ENCODE measurements at regions not wholly inside any gene's neighbourhood (a gene's known extent, or its start where the extent isn't known, plus 50 kb on each side); places are given as distances from the start of the nearest gene placed in this dataset.

DNA sequence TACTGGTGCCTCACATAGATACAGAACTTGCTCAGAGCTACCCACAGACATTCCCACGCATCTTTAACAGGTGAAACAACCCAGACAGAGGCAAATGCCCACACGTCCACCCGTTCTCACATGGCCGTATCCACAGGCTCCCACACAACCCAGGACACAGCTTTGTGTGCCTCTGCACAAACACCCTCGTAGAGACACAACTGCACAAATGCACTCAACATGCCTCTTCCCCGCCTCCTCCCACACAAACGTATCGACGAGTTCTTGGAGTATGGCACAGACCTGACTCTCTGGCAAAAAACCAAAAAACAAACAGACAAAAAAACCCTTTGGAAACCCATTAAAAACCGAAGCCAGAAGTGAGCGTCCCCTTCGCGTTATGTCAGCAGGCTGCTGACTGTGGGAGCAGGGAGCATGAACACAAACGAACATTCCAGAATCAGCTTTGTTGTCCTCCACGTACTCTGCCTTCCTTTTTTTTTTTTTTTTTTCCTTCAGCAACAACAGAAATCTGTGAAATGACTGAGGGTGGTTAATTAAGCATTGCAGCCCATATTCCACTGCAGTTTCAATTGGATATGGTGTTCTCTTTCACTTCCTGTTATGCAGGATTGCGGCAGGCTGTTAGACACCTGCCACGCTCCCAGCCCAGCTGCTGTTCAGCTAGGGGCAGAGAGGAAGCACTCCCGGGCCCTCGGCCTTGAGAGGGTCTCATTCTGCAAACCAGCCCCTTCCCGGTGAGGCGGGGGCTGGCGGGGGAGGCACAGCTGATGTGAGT, 313.7 kb downstream of the MAF start:
- intact Hi-C loops (cut with micrococcal nuclease), result no loop called here
- POLR2A ChIA-PET (ENCODE audit: unreplicated experiment), result no interaction called here

More for the DNA sequence above, 313.7 kb downstream of the MAF start:
- Histone ChIP-seq H4K8ac (ENCODE audit: low read depth in 2 of 2, low read length in 2 of 2) (no peak overlapping the region), H3K18ac (ENCODE audit: low read depth, low read length) (no peak overlapping the region), H2BK15ac (ENCODE audit: low read depth, low read length) (no peak overlapping the region), H3K79me1 (ENCODE audit: low read depth in 1 of 2, low read length in 2 of 2) (no peaks in the 10 kb centered on the region), H2BK5ac (ENCODE audit: low read depth, low read length, poor library complexity, severe bottlenecking) (no peak overlapping the region), H4K20me1 (ENCODE audit: insufficient read depth, low read length) (no peaks in the 10 kb centered on the region), H3K4ac (ENCODE audit: low read depth, low read length) (no peak overlapping the region), H2AK9ac (replicated peaks; ENCODE audit: low read depth, low read length, poor library complexity) (no peak overlapping the region), H2BK120ac (ENCODE audit: low read depth, low read length) (no peak overlapping the region), H3K36me3 (ENCODE audit: control insufficient read depth, insufficient read depth, low read length) (no peaks in the 10 kb centered on the region), H3K56ac (ENCODE audit: extremely low read depth, insufficient read depth, low read length) (no peak overlapping the region), H4K5ac (ENCODE audit: low read depth, low read length) (no peak overlapping the region), H2AK5ac (ENCODE audit: low read depth, low read length) (no peak overlapping the region), H4K91ac (ENCODE audit: insufficient read depth, low read depth, low read length) (no peak overlapping the region), H3K9me1 (ENCODE audit: insufficient read depth, low read length) (no peaks in the 10 kb centered on the region), H3K4me3 (ENCODE audit: insufficient read depth, low read depth, low read length) (no peak overlapping the region), H2AFZ (replicated peaks; ENCODE audit: low read length, poor library complexity) (no peak overlapping the region), H3K4me1 (ENCODE audit: control insufficient read depth, insufficient read depth, low read length) (no peaks in the 10 kb centered on the region), H2BK20ac (ENCODE audit: low read depth, low read length) (no peak overlapping the region), H3K14ac (replicated peaks; ENCODE audit: low read depth, low read length) (no peak overlapping the region), H3K4me2 (ENCODE audit: low read depth, low read length) (no peak overlapping the region), H3K9me3 (ENCODE audit: control insufficient read depth, insufficient read depth, low read length) (peaks cover 23% of the 10 kb centered on the region; the same call in 1 of the 2 replicates), H3K27me3 (ENCODE audit: control insufficient read depth, insufficient read depth, low read length) (no peaks in the 10 kb centered on the region), H3K9ac (ENCODE audit: low read depth, low read length) (no peak overlapping the region), H3K23ac (ENCODE audit: low read depth, low read length) (no peak overlapping the region), H3K27ac (ENCODE audit: insufficient read depth, low read length) (no peak overlapping the region)
- dilution Hi-C loops (cut with HindIII; ENCODE audit: low sequenced_read_pairs, unreplicated experiment), result no loop called here
- 40% methylated on average over 1 of the region's 22 CpGs; no CpG with 5 or more reads in 1 of the 2 experiments for WGBS, 2 experiments (ENCODE audit: extremely low coverage in 2 of 2, insufficient read length in 1 of 2)
- ATAC-seq (ENCODE audit: low read depth) (no peak), DNase-seq (no peak)
- CTCF ChIA-PET, result no interaction called here
- BruUV-seq (replicated peaks), result no TSS peak
- TF ChIP-seq FOS (IDR thresholded peaks at IDR 0.05; ENCODE audit: low read depth, low read length) (no peak), NFE2L2 (IDR thresholded peaks at IDR 0.05; ENCODE audit: low read depth, low read length) (no peak), RFX5 (IDR thresholded peaks at IDR 0.05; ENCODE audit: low read depth, low read length) (no peak)
- TF ChIP-seq, protein P1, sequence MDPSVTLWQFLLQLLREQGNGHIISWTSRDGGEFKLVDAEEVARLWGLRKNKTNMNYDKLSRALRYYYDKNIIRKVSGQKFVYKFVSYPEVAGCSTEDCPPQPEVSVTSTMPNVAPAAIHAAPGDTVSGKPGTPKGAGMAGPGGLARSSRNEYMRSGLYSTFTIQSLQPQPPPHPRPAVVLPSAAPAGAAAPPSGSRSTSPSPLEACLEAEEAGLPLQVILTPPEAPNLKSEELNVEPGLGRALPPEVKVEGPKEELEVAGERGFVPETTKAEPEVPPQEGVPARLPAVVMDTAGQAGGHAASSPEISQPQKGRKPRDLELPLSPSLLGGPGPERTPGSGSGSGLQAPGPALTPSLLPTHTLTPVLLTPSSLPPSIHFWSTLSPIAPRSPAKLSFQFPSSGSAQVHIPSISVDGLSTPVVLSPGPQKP (IDR thresholded peaks at IDR 0.05; ENCODE audit: borderline replicate concordance, low read depth, low read length), result no peak
- TF ChIP-seq, protein P2, sequence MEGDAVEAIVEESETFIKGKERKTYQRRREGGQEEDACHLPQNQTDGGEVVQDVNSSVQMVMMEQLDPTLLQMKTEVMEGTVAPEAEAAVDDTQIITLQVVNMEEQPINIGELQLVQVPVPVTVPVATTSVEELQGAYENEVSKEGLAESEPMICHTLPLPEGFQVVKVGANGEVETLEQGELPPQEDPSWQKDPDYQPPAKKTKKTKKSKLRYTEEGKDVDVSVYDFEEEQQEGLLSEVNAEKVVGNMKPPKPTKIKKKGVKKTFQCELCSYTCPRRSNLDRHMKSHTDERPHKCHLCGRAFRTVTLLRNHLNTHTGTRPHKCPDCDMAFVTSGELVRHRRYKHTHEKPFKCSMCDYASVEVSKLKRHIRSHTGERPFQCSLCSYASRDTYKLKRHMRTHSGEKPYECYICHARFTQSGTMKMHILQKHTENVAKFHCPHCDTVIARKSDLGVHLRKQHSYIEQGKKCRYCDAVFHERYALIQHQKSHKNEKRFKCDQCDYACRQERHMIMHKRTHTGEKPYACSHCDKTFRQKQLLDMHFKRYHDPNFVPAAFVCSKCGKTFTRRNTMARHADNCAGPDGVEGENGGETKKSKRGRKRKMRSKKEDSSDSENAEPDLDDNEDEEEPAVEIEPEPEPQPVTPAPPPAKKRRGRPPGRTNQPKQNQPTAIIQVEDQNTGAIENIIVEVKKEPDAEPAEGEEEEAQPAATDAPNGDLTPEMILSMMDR (conservative IDR thresholded peaks at IDR 0.05; ENCODE audit: low read depth, low read length), result no peak
- in situ Hi-C loops (cut with MboI; ENCODE audit: low sequenced_read_pairs), result no loop called here
